GM18502 (cell line): ENCODE measurements at regions not wholly inside any gene's neighbourhood (a gene's known extent, or its start where the extent isn't known, plus 50 kb on each side); places are given as distances from the start of the nearest gene placed in this dataset.
"Not testable (repeated sequence)": the region's sequence is repeated elsewhere in the genome, so short reads cannot be mapped to it uniquely, and the experiment has no call there.

ENCODE experiments used
- ATAC-seq: cut with Tn5 transposase; IDR thresholded peaks from one replicate; pipeline ENCODE4 v1.9.1; 2021; ENCODE audit warnings: mild to moderate bottlenecking; ENCODE audit not compliant: unreplicated experiment, poor library complexity

- no peak for ATAC-seq
Observed at GRCh38 chr9:82805027-82805426, 257.9 kb downstream of the RASEF start.

DNA sequence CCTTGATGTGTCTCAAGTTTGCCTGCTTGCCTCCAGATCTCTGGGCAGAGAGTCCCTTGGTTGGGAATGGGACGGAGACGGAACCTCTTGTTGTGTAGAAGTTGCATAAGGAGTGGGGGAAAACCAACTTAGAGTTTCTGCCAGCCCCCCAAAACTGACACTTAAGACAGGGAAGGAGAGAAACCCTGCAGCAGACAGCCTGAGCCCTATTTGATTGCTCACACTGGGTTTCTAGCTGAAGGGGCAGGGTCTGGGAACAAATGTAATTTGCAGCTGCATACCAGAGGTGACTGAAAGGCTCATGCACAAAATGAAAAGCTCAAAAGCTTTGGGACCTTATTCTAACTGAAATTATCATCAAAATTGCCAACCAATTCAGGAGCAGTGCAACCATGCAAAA lies 254.5 kb downstream of the RASEF start:
- no peak for ATAC-seq

DNA sequence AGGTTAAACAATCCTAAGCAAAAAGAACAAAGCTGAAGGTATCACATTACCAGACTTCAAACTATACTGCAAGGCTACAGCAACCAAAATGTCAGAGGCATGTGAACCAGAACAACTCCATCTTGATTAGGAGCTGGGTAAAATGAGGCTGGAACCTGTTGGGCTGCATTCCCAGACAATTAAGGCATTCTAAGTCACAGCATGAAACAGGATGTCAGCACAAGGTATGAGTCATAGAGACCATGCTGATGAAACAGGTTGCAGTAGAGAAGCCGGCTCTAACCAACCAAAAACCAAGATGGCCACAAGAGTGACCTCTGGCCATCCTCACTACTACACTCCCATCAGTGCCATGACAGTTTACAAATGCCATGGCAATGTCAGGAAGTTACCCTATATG lies 252.0 kb downstream of the RASEF start:
- no peak for ATAC-seq

- no peak for ATAC-seq
Observed at GRCh38 chr9:82819260-82819659, 243.7 kb downstream of the RASEF start.

GRCh38 chr9:82820186-82820585 lies 242.8 kb downstream of the RASEF start:
- ATAC-seq, result no peak

- ATAC-seq, result no peak
Observed at GRCh38 chr9:82829818-82830217, 233.1 kb downstream of the RASEF start.

GRCh38 chr9:82865524-82865923 lies 197.4 kb downstream of the RASEF start:
- no peak for ATAC-seq

- no peak for ATAC-seq
Observed at GRCh38 chr9:82880336-82881050, 182.4 kb downstream of the RASEF start.

DNA sequence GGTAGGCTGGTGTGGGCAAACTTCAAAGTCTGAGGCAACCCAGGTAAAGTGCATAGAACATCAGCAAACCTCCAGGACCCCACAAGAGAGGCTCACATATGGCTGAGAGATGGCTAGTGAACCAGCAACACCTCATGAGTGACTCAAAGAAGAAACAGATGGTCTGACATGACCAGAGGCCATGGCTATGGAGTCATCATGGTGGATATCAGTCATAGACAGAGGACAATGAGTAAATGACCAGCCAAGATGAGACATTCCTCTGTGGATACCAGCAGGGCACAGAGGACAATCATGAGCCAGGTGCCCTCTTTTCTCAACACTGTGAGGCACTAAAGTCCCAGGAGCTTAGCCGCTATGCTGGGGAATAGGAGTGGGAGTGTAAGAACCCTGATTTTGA lies 180.8 kb downstream of the RASEF start:
- ATAC-seq, result no peak

- no peak for ATAC-seq
Observed at GRCh38 chr9:82882748-82883147, 180.2 kb downstream of the RASEF start.

DNA sequence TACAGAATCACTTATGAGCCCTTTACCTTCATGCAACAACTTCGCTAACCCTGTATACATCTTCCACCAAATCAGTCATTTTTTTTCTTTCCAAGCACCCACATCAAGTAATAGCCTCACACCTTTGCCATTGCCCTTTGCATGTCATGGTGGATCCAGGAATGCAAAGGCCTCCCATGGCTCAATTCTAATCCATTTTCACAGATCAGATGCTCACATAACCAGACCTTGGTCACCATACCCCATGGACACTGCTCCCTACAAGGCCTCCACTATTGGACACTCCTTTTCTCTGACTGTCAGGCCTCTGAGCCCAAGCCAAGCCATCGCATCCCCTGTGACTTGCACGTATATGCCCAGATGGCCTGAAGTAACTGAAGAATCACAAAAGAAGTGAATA lies 179.5 kb downstream of the RASEF start:
- ATAC-seq, result no peak

GRCh38 chr9:82883974-82884373 lies 179.0 kb downstream of the RASEF start:
- ATAC-seq, result not testable (repeated sequence)

GRCh38 chr9:82890401-82890800 lies 172.5 kb downstream of the RASEF start:
- ATAC-seq, result no peak

GRCh38 chr9:82890865-82891264 lies 172.1 kb downstream of the RASEF start:
- no peak for ATAC-seq

DNA sequence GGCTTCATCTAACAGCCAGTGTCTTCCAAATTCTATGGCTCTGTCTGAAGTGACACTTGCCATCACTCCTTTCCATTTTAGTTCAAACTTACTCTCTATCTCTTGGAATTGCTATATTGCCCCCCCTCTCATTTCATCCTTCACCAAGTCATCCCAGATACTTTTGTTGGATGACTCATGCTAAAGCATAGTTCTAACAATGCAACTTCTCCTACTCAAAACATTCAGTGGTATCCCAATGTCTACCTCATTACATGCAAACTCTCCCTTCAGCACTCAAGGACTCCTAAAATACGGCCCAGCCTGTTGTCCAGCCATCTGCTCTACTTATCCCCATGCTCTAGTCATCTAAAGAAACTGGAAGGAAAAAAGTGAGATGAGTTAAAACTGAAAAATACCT lies 171.6 kb downstream of the RASEF start:
- no peak for ATAC-seq

- ATAC-seq, result no peak
Observed at GRCh38 chr9:82893549-82893948, 169.4 kb downstream of the RASEF start.

- no peak for ATAC-seq
Observed at GRCh38 chr9:82894548-82894947, 168.4 kb downstream of the RASEF start.

- no peak for ATAC-seq
Observed at GRCh38 chr9:82894961-82895821, 167.8 kb downstream of the RASEF start.

GRCh38 chr9:82895822-82896110 lies 167.2 kb downstream of the RASEF start:
- ATAC-seq, result no peak

DNA sequence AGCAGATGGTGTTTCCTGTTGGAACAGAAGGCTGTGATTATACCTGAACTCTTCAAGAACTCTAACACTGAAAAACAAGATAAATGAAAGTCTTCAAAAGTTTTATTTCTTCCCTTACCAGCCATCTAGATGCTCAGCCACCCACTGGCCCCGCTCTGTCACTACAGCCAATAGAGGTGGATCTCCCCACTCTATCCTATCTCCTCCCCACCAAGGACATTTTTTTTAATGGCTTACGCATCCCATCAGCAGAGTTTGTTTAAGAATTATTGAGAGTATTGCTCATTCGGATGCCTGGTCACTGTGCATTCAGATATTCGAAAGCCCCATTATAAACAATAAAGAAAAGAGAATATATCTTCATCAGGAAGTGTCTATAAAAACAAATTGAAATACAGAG lies 159.4 kb downstream of the RASEF start:
- no peak for ATAC-seq

- no peak for ATAC-seq
Observed at GRCh38 chr9:82911996-82912395, 150.9 kb downstream of the RASEF start.

DNA sequence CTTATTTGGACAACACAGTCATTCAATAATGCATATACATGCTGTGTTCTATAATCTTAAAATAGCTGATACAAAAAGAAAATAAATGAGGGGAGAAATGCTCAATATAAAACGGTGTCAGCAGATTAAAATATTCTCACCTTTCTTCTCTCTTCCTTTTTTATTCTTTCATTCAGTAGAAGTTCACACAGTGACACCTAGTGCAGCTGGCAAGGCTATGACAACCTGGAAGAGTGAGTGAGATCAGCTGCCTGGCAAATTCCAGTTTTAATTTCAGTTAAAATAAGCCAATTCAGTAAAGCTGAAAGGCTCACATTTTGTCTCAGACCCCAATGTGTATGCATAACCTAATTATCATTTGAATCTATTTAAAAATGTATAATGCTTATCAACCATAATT lies 150.3 kb downstream of the RASEF start:
- no peak for ATAC-seq
